ENCODE measurements at regions not wholly inside any gene's neighbourhood (a gene's known extent, or its start where the extent isn't known, plus 50 kb on each side); places are given as distances from the start of the nearest gene placed in this dataset.

DNA sequence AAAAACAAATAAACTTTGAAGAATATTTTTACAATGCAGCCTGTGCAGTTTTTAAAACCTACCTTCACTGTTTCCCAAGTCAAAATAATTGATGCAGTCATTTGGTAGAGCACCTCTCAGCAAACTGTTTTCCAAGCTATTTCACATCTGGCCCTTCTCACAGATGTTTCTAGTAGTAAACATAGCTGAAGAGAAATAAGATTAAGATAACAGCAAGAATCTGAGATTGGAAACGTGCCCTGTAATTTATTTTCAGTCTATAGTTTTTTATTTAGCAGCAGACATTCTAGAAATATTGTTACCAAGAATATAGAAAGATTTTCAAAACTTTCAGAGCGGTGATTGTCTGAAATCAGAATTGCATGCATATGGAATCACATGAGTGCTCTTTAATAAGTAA, 440.2 kb downstream of the TRIB2 start:
- no peak overlapping the region for H3K4me3 ChIP-seq (ENCODE audit: severe bottlenecking)
- no peaks in the 10 kb centered on the region for H3K4me1 ChIP-seq (ENCODE audit: insufficient read depth, poor library complexity, severe bottlenecking)
- TF ChIP-seq, protein P1, sequence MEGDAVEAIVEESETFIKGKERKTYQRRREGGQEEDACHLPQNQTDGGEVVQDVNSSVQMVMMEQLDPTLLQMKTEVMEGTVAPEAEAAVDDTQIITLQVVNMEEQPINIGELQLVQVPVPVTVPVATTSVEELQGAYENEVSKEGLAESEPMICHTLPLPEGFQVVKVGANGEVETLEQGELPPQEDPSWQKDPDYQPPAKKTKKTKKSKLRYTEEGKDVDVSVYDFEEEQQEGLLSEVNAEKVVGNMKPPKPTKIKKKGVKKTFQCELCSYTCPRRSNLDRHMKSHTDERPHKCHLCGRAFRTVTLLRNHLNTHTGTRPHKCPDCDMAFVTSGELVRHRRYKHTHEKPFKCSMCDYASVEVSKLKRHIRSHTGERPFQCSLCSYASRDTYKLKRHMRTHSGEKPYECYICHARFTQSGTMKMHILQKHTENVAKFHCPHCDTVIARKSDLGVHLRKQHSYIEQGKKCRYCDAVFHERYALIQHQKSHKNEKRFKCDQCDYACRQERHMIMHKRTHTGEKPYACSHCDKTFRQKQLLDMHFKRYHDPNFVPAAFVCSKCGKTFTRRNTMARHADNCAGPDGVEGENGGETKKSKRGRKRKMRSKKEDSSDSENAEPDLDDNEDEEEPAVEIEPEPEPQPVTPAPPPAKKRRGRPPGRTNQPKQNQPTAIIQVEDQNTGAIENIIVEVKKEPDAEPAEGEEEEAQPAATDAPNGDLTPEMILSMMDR (IDR thresholded peaks at IDR 0.05; ENCODE audit: poor library complexity, severe bottlenecking) = no peak
- H3K36me3 ChIP-seq (ENCODE audit: low read depth) = no peaks in the 10 kb centered on the region
- H3K9me3 ChIP-seq (ENCODE audit: severe bottlenecking) = no peaks in the 10 kb centered on the region
- DNase-seq (ENCODE audit: low spot score) (no peak), ATAC-seq (ENCODE audit: low read depth) (no peak)
- no peaks in the 10 kb centered on the region for H3K27me3 ChIP-seq (ENCODE audit: insufficient read depth, poor library complexity, severe bottlenecking)
- H3K27ac ChIP-seq (ENCODE audit: poor library complexity, severe bottlenecking) = no peak overlapping the region

DNA sequence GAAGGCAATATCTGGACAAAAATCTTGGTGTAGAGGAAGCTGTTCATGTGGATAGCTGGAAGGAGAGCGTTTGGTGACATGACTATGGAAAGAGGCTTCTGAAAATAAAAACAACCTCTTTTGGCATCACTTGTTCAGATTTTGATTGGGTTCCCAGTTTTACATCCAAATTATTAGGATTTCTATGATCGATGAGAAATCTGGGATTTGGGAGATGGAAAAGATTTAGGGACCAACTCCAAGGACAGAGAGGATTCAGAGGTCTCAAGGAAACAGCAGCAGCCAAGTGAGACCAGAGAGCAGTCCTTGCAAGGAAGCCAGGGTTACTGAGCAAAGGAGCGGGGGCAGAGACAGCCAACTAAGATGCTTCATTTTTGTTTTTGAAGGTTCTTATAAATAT, 441.7 kb downstream of the TRIB2 start:
- Histone ChIP-seq H3K36me3 (ENCODE audit: low read depth) (no peaks in the 10 kb centered on the region), H3K4me3 (ENCODE audit: severe bottlenecking) (no peak overlapping the region), H3K9me3 (ENCODE audit: severe bottlenecking) (no peaks in the 10 kb centered on the region), H3K4me1 (ENCODE audit: insufficient read depth, poor library complexity, severe bottlenecking) (no peaks in the 10 kb centered on the region), H3K27me3 (ENCODE audit: insufficient read depth, poor library complexity, severe bottlenecking) (no peaks in the 10 kb centered on the region), H3K27ac (ENCODE audit: poor library complexity, severe bottlenecking) (no peak overlapping the region)
- DNase-seq (ENCODE audit: low spot score) = no peak
- TF ChIP-seq, protein P1 (IDR thresholded peaks at IDR 0.05; ENCODE audit: poor library complexity, severe bottlenecking) = no peak
- ATAC-seq (ENCODE audit: low read depth) = no peak

DNA sequence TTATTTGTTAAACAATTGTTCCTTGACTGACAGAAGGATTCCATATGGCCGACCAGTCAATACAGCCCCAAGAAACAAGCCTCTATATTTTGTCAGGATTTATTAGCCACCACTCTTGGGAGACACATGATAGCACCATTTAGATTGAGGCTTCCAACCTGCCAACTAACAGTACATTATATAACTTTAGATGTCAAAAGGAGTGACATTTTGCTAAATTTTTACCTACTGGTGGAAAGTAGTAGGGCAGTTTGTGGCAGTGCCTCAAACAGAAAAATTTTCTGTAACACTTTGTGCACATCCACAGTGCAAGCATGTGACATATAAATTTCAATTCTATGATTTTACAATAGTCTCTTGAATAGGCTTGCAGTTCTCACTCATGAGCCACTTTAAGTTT, 464.0 kb downstream of the TRIB2 start:
- no peaks in the 10 kb centered on the region for H3K36me3 ChIP-seq (ENCODE audit: low read depth)
- DNase-seq (ENCODE audit: low spot score) = no peak

DNA sequence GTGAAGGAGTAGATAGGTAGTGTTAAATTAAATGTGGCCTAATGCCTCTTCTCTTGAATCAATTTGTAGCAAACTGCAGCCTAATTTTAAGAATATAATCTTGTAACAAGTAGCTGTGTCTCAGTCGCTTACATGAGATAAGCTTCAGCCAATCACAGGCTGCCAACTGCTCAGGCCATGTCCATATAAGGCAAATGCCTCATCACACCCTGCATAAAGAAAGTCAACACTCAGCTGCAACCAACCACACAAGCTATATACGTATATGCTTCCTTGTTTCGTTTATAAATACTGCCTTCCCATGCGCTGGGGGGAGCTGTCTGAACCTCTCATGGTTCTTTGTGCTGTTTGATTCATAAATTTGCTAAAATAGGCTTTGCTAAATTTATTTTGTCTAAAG, 476.3 kb downstream of the TRIB2 start:
- Histone ChIP-seq H3K36me3 (ENCODE audit: low read depth) (no peaks in the 10 kb centered on the region), H3K4me1 (ENCODE audit: insufficient read depth, poor library complexity, severe bottlenecking) (no peaks in the 10 kb centered on the region), H3K4me3 (ENCODE audit: severe bottlenecking) (no peak overlapping the region), H3K27ac (ENCODE audit: poor library complexity, severe bottlenecking) (no peak overlapping the region), H3K9me3 (ENCODE audit: severe bottlenecking) (no peaks in the 10 kb centered on the region), H3K27me3 (ENCODE audit: insufficient read depth, poor library complexity, severe bottlenecking) (peaks cover 4% of the 10 kb centered on the region)
- DNase-seq (ENCODE audit: low spot score) (no peak), ATAC-seq (ENCODE audit: low read depth) (peak; percentile 61; the same call in 2 of the 3 replicates)
- TF ChIP-seq, protein P1 (IDR thresholded peaks at IDR 0.05; ENCODE audit: poor library complexity, severe bottlenecking) = no peak

More for the DNA sequence above, 464.0 kb downstream of the TRIB2 start:
- Histone ChIP-seq H3K4me1 (ENCODE audit: insufficient read depth, poor library complexity, severe bottlenecking) (no peaks in the 10 kb centered on the region), H3K27me3 (ENCODE audit: insufficient read depth, poor library complexity, severe bottlenecking) (no peaks in the 10 kb centered on the region), H3K9me3 (ENCODE audit: severe bottlenecking) (no peaks in the 10 kb centered on the region), H3K27ac (ENCODE audit: poor library complexity, severe bottlenecking) (no peak overlapping the region), H3K4me3 (ENCODE audit: severe bottlenecking) (no peak overlapping the region)
- ATAC-seq (ENCODE audit: low read depth) = no peak
- TF ChIP-seq, protein P1 (IDR thresholded peaks at IDR 0.05; ENCODE audit: poor library complexity, severe bottlenecking) = no peak

DNA sequence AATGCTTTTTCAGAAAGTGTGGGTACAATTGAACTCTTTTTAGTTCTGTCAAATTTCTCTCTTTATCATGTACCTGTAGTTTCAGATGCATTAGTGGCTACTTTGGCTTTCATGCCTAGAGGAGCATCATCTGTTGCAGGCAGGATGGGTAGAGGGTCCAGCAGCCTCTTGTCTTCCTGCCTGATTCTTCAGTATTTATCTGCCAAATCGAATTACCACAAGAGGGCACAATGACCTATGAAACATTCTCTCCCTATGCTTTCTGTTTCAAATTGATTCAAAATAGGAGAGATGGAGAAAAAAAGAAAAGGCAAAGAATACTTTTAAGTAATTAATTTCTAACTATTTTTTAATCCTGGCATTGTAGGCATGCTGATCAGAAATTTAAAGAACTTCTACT, 477.2 kb downstream of the TRIB2 start:
- no peaks in the 10 kb centered on the region for H3K4me1 ChIP-seq (ENCODE audit: insufficient read depth, poor library complexity, severe bottlenecking)
- H3K4me3 ChIP-seq (ENCODE audit: severe bottlenecking) = no peak overlapping the region
- H3K9me3 ChIP-seq (ENCODE audit: severe bottlenecking) = no peaks in the 10 kb centered on the region
- TF ChIP-seq, protein P1 (IDR thresholded peaks at IDR 0.05; ENCODE audit: poor library complexity, severe bottlenecking) = peak; percentile 63
- ATAC-seq (ENCODE audit: low read depth) = peak; percentile 52; the same call in 1 of the 3 replicates
- no peak for DNase-seq (ENCODE audit: low spot score)
- no peaks in the 10 kb centered on the region for H3K36me3 ChIP-seq (ENCODE audit: low read depth)
- peaks cover 4% of the 10 kb centered on the region for H3K27me3 ChIP-seq (ENCODE audit: insufficient read depth, poor library complexity, severe bottlenecking)
- H3K27ac ChIP-seq (ENCODE audit: poor library complexity, severe bottlenecking) = no peak overlapping the region

Data from RWPE2 (cell line).